Left lung (tissue), 4 donors: ENCODE measurements at regions not wholly inside any gene's neighbourhood (a gene's known extent, or its start where the extent isn't known, plus 50 kb on each side); places are given as distances from the start of the nearest gene placed in this dataset.

ENCODE experiments used
- ATAC-seq: fragments of 200-7000 bp; cut with Tn5 transposase; one replicate; pipeline ENCODE4 v1.9.1; 2020; ENCODE audit warnings: moderate library complexity
- DNase-seq, 4 donors: peaks; one replicate each; pipeline ENCODE4 v3.0.0-alpha.2; 2013 to 2020
- H3K27ac ChIP-seq, 2 donors: fragments of 200-600 bp; sonication (generic) in 1 of 2; one replicate each; pipeline versions ENCODE4 v1.5.0 to v1.8.0; 2020 to 2021
- H3K27me3 ChIP-seq, 2 donors: fragments of 200-600 bp; sonication (generic) in 1 of 2; one replicate each; pipeline versions ENCODE4 v1.5.0 to v1.8.0; 2020 to 2021
- H3K36me3 ChIP-seq, 2 donors: fragments of 200-600 bp; sonication (generic) in 1 of 2; one replicate each; pipeline versions ENCODE4 v1.5.0 to v1.8.0; 2020 to 2021
- H3K4me1 ChIP-seq, 2 donors: fragments of 200-600 bp; one replicate each; pipeline ENCODE4 v1.8.0; 2021
- H3K4me3 ChIP-seq, 2 donors: fragments of 200-600 bp; sonication (generic) in 1 of 2; one replicate each; pipeline versions ENCODE4 v1.5.0 to v1.8.0; 2020 to 2021; ENCODE audit warnings: mild to moderate bottlenecking in 1 of 2
- H3K9me3 ChIP-seq, 2 donors: fragments of 200-600 bp; sonication (generic) in 1 of 2; one replicate each; pipeline versions ENCODE4 v1.5.0 to v1.8.0; 2020 to 2021
- intact Hi-C, 2 donors: fragments of 100-400 bp; cut with DNase I; formaldehyde crosslinking; loops; one replicate each; pipeline versions ENCODE4 v1.11.2 to v1.14.2; 2022
- TF ChIP-seq, protein P1 (sequence below), 2 donors: fragments of 200-600 bp; sonication (generic) in 1 of 2; IDR thresholded peaks; one replicate each; pipeline versions ENCODE4 v1.5.0 to v1.8.0; 2021; ENCODE audit warnings: antibody characterized with exemption in 2 of 2
- donor health status: DM: no; HTN: yes; CAD: no.
- donor health status: DM: no; HTN: no; CAD: no.

DNA sequence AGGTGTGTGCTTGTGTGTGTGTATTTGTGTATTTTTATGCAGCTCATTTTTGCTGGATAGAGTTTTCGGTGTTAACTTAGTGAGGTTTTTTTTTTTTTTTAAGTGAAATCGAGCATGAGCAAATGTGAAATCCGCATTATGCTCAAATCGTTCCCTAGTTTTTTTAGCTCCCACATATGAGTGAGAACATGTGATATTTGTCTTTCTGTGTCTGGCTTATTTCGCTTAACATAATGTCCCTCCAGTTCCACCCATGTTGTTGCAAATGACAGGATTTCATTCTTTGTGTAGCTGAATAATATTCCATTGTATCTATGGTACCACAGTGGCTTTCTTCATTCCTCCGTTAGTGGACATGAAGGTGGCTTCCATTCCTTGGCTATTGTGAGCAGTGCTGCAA lies 1103.3 kb upstream of the EEF2KMT start:
- no peaks in the 10 kb centered on the region for H3K36me3 ChIP-seq
- no peaks in the 10 kb centered on the region for H3K4me1 ChIP-seq
- intact Hi-C loops, result no loop called here
- no peaks in the 10 kb centered on the region for H3K27me3 ChIP-seq
- H3K9me3 ChIP-seq, result no peaks in the 10 kb centered on the region
- ATAC-seq (no peak), DNase-seq (no peak)
- no peak overlapping the region for H3K27ac ChIP-seq
- no peak overlapping the region for H3K4me3 ChIP-seq
- TF ChIP-seq, protein P1, sequence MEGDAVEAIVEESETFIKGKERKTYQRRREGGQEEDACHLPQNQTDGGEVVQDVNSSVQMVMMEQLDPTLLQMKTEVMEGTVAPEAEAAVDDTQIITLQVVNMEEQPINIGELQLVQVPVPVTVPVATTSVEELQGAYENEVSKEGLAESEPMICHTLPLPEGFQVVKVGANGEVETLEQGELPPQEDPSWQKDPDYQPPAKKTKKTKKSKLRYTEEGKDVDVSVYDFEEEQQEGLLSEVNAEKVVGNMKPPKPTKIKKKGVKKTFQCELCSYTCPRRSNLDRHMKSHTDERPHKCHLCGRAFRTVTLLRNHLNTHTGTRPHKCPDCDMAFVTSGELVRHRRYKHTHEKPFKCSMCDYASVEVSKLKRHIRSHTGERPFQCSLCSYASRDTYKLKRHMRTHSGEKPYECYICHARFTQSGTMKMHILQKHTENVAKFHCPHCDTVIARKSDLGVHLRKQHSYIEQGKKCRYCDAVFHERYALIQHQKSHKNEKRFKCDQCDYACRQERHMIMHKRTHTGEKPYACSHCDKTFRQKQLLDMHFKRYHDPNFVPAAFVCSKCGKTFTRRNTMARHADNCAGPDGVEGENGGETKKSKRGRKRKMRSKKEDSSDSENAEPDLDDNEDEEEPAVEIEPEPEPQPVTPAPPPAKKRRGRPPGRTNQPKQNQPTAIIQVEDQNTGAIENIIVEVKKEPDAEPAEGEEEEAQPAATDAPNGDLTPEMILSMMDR (IDR thresholded peaks at IDR 0.05), result no peak

GRCh38 chr16:6200271-6200670 lies 1102.7 kb upstream of the EEF2KMT start:
- Histone ChIP-seq H3K4me3 (no peak overlapping the region), H3K4me1 (no peaks in the 10 kb centered on the region), H3K27me3 (no peaks in the 10 kb centered on the region), H3K36me3 (no peaks in the 10 kb centered on the region), H3K9me3 (no peaks in the 10 kb centered on the region), H3K27ac (no peak overlapping the region)
- intact Hi-C loops, result no loop called here
- DNase-seq, result no peak
- ATAC-seq, result no peak
- TF ChIP-seq, protein P1 (IDR thresholded peaks at IDR 0.05), result no peak

GRCh38 chr16:6195966-6196365 lies 1098.4 kb upstream of the EEF2KMT start:
- H3K4me3 ChIP-seq, result no peak overlapping the region
- no peaks in the 10 kb centered on the region for H3K27me3 ChIP-seq
- H3K36me3 ChIP-seq, result no peaks in the 10 kb centered on the region
- no peaks in the 10 kb centered on the region for H3K9me3 ChIP-seq
- no peak overlapping the region for H3K27ac ChIP-seq
- intact Hi-C loops, result no loop called here
- no peaks in the 10 kb centered on the region for H3K4me1 ChIP-seq
- ATAC-seq (no peak), DNase-seq (no peak)
- TF ChIP-seq, protein P1 (IDR thresholded peaks at IDR 0.05), result no peak

GRCh38 chr16:6193718-6194117 lies 1096.1 kb upstream of the EEF2KMT start:
- H3K4me1 ChIP-seq, result no peaks in the 10 kb centered on the region
- ATAC-seq (no peak), DNase-seq (peak in 2 of 4 donors; percentile 2 to 46)
- H3K36me3 ChIP-seq, result no peaks in the 10 kb centered on the region
- H3K27me3 ChIP-seq, result no peaks in the 10 kb centered on the region
- intact Hi-C loops, result no loop called here
- no peak overlapping the region for H3K27ac ChIP-seq
- TF ChIP-seq, protein P1 (IDR thresholded peaks at IDR 0.05), result no peak
- H3K9me3 ChIP-seq, result no peaks in the 10 kb centered on the region
- H3K4me3 ChIP-seq, result no peak overlapping the region

DNA sequence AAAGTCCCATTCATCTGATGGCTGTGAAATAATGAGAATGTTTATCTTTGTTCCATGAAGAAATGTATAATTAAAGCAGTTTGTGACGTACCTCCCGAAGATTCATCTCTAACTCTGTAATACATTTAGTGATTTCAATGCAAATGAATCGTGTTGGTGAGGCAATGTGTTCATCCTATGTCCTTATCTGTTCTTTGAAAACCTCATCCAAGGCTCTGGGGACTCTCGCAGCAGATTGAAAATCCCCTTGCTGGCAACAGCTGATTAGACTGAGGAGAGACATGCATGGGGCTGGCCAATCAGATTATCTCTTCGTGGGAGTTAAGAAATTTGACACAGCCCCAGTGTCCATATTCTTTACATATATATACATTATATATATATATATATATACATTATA lies 1095.4 kb upstream of the EEF2KMT start:
- TF ChIP-seq, protein P1 (IDR thresholded peaks at IDR 0.05), result no peak
- no peak for ATAC-seq
- no peaks in the 10 kb centered on the region for H3K36me3 ChIP-seq
- no peak overlapping the region for H3K4me3 ChIP-seq
- intact Hi-C loops, result no loop called here
- DNase-seq, result no peak
- no peak overlapping the region for H3K27ac ChIP-seq
- H3K4me1 ChIP-seq, result no peaks in the 10 kb centered on the region
- no peaks in the 10 kb centered on the region for H3K9me3 ChIP-seq
- H3K27me3 ChIP-seq, result no peaks in the 10 kb centered on the region
